ENCODE measurements at regions not wholly inside any gene's neighbourhood (a gene's known extent, or its start where the extent isn't known, plus 50 kb on each side); places are given as distances from the start of the nearest gene placed in this dataset.
A peak's percentile ranks its signal among the peaks of the same experiment; 100 is the strongest.

DNA sequence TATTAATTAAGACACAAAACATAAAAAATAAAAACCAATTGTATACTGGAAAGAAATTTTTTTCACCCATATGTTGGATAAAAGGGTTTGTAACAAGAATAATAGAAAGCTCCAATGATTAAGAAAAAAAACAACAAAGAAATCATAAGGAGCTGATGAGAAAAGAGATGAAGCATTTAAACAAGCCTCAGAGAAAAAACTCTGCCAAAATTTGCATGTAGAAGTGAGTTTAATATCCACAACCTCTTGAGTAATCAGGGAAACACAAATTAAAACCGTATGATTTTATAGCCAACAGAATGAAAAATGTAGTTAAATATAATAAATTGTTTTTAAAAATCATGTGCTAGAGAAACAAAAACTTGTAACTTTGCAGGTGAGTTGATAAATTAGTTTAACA, 192.9 kb downstream of the BCHE start:
- no peak for DNase-seq (ENCODE audit: low read depth)
- in situ Hi-C loops (cut with HindIII; ENCODE audit: low sequenced_read_pairs), result no loop called here

DNA sequence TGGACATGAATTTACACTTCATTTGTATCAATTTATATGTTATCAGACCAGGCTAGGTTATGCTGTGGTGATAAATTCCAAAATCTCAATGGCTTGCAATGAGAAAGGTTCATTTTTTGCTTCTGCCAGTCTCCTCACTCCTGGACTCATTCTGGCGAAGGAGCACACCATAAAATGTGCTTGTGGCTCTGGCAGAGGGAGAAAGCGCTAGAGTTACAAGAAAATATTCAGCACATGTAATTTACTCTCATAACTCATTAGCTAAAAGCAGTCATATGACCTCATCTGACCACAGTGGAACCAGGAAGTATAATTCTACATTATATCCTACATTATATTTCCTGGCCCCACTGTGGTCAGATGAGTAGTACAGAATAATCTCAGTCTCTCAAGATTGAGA, 193.8 kb downstream of the BCHE start:
- TF ChIP-seq, protein P1, sequence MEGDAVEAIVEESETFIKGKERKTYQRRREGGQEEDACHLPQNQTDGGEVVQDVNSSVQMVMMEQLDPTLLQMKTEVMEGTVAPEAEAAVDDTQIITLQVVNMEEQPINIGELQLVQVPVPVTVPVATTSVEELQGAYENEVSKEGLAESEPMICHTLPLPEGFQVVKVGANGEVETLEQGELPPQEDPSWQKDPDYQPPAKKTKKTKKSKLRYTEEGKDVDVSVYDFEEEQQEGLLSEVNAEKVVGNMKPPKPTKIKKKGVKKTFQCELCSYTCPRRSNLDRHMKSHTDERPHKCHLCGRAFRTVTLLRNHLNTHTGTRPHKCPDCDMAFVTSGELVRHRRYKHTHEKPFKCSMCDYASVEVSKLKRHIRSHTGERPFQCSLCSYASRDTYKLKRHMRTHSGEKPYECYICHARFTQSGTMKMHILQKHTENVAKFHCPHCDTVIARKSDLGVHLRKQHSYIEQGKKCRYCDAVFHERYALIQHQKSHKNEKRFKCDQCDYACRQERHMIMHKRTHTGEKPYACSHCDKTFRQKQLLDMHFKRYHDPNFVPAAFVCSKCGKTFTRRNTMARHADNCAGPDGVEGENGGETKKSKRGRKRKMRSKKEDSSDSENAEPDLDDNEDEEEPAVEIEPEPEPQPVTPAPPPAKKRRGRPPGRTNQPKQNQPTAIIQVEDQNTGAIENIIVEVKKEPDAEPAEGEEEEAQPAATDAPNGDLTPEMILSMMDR (IDR thresholded peaks at IDR 0.05; ENCODE audit: low read depth, low read length, missing control alignments), result no peak
- H3K4me3 ChIP-seq (ENCODE audit: low read depth, low read length), result no peak overlapping the region
- in situ Hi-C loops (cut with HindIII; ENCODE audit: low sequenced_read_pairs), result no loop called here
- peak; percentile 48 for DNase-seq (ENCODE audit: low read depth)

More for the DNA sequence above, 192.9 kb downstream of the BCHE start:
- TF ChIP-seq, protein P1 (IDR thresholded peaks at IDR 0.05; ENCODE audit: low read depth, low read length, missing control alignments), result no peak
- H3K4me3 ChIP-seq (ENCODE audit: low read depth, low read length), result no peak overlapping the region

DNA sequence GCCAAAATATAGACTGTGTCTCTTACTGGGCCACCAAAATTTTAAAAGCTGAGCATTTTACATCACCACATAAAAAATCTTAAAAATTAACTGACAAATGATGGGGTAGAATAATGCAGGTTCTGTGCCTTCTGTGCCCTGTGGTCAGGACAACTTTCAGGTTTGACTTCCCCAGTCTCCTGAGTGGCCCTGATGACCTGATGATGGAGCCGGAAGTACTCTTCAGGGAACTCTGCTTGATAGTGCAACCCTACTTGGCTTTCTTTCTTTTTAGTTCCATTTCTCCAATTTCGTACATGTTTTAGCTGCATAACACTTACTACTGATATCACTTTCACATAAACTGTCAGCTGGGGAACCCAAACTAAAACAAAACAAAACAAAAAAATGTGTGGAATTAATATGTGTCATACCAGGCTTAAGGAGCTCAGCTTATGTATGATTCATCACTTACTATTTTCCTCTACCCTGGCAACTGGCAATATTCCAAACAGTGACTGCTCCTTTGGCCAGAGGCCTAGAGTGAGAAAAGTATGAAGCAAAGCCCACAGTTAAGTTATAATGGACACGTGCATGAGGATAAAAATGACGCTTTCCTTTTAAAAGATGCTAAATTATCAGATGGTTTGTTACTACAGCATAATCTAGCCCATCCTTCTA, 194.3 kb downstream of the BCHE start:
- TF ChIP-seq, protein P1 (IDR thresholded peaks at IDR 0.05; ENCODE audit: low read depth, low read length, missing control alignments), result no peak
- peak; percentile 98 for DNase-seq (ENCODE audit: low read depth)
- no peak overlapping the region for H3K4me3 ChIP-seq (ENCODE audit: low read depth, low read length)
- in situ Hi-C loops (cut with HindIII; ENCODE audit: low sequenced_read_pairs), result no loop called here

DNA sequence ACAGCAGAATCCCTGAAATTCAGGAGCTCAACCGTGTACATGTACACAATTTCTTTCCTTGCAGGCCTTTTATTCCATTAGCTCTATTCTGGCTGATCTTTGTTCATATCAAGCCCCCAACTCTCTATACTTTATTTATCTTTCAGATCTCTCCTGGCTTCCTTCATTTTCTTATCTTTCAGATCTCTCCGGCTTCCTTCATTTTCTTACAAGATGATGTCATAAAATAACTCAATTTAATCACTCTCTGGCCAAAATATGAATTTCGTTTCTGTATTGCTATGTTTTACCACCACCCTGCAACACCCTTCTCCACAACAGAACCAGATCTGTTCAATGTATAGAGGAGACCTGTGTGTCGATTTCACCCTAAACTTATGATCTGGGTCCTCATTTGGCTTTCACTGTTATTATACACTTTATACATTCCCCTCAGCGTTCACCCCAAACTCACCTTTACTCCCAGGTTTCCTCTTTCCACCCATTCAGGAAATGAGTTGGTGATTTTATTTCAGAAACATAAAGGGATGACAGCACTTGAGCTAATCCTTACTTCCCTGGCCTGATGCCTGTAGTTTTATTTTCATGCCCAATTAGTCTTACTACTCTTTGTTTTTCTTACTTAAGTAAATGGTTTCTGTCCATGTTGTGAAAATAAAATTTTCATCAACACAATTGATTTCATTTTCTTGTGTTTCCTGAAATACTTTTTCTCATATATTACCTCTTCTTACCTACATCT, 195.5 kb downstream of the BCHE start:
- no peak overlapping the region for H3K4me3 ChIP-seq (ENCODE audit: low read depth, low read length)
- DNase-seq (ENCODE audit: low read depth), result peak; percentile 4
- in situ Hi-C loops (cut with HindIII; ENCODE audit: low sequenced_read_pairs), result no loop called here
- TF ChIP-seq, protein P1 (IDR thresholded peaks at IDR 0.05; ENCODE audit: low read depth, low read length, missing control alignments), result no peak

DNA sequence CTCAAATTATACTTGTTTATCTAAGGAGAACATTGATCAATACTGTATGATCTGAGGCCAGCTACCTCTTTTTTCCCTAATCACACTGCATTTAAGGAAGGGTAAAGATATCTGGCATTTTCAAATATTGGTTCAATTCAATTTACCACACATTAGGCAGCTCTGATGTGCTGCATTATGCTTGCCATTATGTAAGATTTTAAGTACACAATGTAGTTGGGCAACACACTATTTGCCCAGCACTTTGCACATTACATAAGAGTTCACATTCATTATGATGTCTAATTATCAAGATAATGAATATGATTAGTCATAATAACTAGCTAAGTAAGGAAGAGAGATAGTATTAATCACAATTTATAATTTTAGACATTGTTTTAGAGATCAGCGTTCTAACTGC, 196.3 kb downstream of the BCHE start:
- no peak overlapping the region for H3K4me3 ChIP-seq (ENCODE audit: low read depth, low read length)
- in situ Hi-C loops (cut with HindIII; ENCODE audit: low sequenced_read_pairs), result no loop called here
- no peak for DNase-seq (ENCODE audit: low read depth)
- TF ChIP-seq, protein P1 (IDR thresholded peaks at IDR 0.05; ENCODE audit: low read depth, low read length, missing control alignments), result no peak

DNA sequence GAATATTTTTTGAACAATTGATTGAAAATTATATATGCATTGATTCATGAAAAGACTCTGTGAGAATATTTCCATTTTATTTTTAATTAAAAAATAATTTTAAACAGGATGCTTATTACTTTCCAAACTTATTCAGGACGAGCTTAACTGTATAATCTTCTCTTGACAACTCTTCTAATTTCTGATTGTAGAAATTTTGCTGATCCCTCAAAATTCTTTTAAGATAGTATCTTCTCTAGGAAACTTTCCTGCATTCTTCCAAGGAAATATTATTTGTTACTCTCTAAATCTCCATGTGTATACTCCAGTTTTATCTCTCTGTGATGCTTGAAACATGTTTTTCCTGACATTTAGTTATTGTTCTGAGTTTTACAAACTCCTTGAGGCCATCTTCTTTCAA, 197.2 kb downstream of the BCHE start:
- in situ Hi-C loops (cut with HindIII; ENCODE audit: low sequenced_read_pairs), result no loop called here
- H3K4me3 ChIP-seq (ENCODE audit: low read depth, low read length), result no peak overlapping the region
- DNase-seq (ENCODE audit: low read depth), result no peak
- TF ChIP-seq, protein P1 (IDR thresholded peaks at IDR 0.05; ENCODE audit: low read depth, low read length, missing control alignments), result no peak
